ENCODE measurements at regions not wholly inside any gene's neighbourhood (a gene's known extent, or its start where the extent isn't known, plus 50 kb on each side); places are given as distances from the start of the nearest gene placed in this dataset.

DNA sequence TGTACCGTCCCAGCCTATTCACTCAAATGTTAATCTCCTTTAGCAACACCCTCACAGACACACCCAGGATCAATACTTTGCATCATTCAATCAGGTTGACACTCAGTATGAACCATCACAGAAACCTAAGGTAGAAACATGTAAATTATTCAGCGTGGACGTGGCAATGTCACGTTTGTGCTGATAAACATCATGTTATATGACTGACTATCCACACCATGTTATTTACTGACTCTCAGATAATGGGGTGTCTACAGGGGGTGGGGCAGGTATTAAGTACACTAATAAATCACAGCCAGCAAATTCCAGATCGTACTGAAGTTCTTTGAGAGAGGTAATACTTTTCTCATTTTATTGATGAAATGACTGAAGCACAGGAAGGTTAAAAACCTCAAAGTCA lies 280.0 kb downstream of the C12orf75 start:
- TF ChIP-seq, protein P1, sequence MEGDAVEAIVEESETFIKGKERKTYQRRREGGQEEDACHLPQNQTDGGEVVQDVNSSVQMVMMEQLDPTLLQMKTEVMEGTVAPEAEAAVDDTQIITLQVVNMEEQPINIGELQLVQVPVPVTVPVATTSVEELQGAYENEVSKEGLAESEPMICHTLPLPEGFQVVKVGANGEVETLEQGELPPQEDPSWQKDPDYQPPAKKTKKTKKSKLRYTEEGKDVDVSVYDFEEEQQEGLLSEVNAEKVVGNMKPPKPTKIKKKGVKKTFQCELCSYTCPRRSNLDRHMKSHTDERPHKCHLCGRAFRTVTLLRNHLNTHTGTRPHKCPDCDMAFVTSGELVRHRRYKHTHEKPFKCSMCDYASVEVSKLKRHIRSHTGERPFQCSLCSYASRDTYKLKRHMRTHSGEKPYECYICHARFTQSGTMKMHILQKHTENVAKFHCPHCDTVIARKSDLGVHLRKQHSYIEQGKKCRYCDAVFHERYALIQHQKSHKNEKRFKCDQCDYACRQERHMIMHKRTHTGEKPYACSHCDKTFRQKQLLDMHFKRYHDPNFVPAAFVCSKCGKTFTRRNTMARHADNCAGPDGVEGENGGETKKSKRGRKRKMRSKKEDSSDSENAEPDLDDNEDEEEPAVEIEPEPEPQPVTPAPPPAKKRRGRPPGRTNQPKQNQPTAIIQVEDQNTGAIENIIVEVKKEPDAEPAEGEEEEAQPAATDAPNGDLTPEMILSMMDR (IDR thresholded peaks at IDR 0.05 in 2 of 3, conservative IDR thresholded peaks at IDR 0.05 in 1 of 3; ENCODE audit: borderline replicate concordance in 1 of 3, insufficient read depth in 1 of 3, low read depth in 2 of 3, low read length in 2 of 3), result no peak
- TF ChIP-seq POLR2AphosphoS5 (IDR thresholded peaks at IDR 0.05; ENCODE audit: low read depth, low read length), result no peak
- no peak for TF ChIP-seq EZH2phosphoT487 (IDR thresholded peaks at IDR 0.05; ENCODE audit: borderline replicate concordance)
- TF ChIP-seq EGR1 (IDR thresholded peaks at IDR 0.05; ENCODE audit: low read depth), result no peak
- no peak for TF ChIP-seq SIN3A (IDR thresholded peaks at IDR 0.05; ENCODE audit: low read depth)
- no peak for TF ChIP-seq POLR2A (IDR thresholded peaks at IDR 0.05; ENCODE audit: borderline replicate concordance, extremely low read depth, insufficient read depth, insufficient read length)
- no peak for TF ChIP-seq EZH2 (IDR thresholded peaks at IDR 0.05)
- no peak for TF ChIP-seq REST (IDR thresholded peaks at IDR 0.05; ENCODE audit: low read depth)
- TF ChIP-seq YY1 (IDR thresholded peaks at IDR 0.05; ENCODE audit: extremely low read depth, insufficient replicate concordance, low read depth, low read length), result no peak
- TF ChIP-seq, protein P2, sequence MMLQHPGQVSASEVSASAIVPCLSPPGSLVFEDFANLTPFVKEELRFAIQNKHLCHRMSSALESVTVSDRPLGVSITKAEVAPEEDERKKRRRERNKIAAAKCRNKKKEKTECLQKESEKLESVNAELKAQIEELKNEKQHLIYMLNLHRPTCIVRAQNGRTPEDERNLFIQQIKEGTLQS (IDR thresholded peaks at IDR 0.05), result no peak
- TF ChIP-seq TCF7L2 (IDR thresholded peaks at IDR 0.05; ENCODE audit: borderline replicate concordance, extremely low read depth, insufficient read depth, insufficient read length), result no peak
- TF ChIP-seq, protein P3, sequence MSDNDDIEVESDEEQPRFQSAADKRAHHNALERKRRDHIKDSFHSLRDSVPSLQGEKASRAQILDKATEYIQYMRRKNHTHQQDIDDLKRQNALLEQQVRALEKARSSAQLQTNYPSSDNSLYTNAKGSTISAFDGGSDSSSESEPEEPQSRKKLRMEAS (IDR thresholded peaks at IDR 0.05), result no peak
- no peak for TF ChIP-seq FOSL1 (IDR thresholded peaks at IDR 0.05; ENCODE audit: low read depth)
